MG63 (cell line): ENCODE measurements at regions not wholly inside any gene's neighbourhood (a gene's known extent, or its start where the extent isn't known, plus 50 kb on each side); places are given as distances from the start of the nearest gene placed in this dataset.

Experiments used
- DNase-seq: peaks from one replicate; pipeline ENCODE4 v3.0.0-alpha.2; 2020
- H3K27me3 ChIP-seq: fragments of 250-450 bp; sonication (Bioruptor Pico); 2 replicates; pipeline ENCODE4 v1.5.1; 2020; ENCODE audit warnings: mild to moderate bottlenecking, moderate library complexity
- H3K36me3 ChIP-seq: fragments of 250-450 bp; sonication (Bioruptor Pico); 2 replicates; pipeline ENCODE4 v1.5.1; 2020; ENCODE audit warnings: mild to moderate bottlenecking, moderate library complexity
- H3K4me3 ChIP-seq: fragments of 250-450 bp; sonication (Bioruptor Pico); 2 replicates; pipeline ENCODE4 v1.5.1; 2020; ENCODE audit warnings: mild to moderate bottlenecking, moderate library complexity
- H3K9me3 ChIP-seq: fragments of 250-450 bp; sonication (Bioruptor Pico); 2 replicates; pipeline ENCODE4 v1.5.1; 2020; ENCODE audit warnings: mild to moderate bottlenecking, moderate library complexity

DNA sequence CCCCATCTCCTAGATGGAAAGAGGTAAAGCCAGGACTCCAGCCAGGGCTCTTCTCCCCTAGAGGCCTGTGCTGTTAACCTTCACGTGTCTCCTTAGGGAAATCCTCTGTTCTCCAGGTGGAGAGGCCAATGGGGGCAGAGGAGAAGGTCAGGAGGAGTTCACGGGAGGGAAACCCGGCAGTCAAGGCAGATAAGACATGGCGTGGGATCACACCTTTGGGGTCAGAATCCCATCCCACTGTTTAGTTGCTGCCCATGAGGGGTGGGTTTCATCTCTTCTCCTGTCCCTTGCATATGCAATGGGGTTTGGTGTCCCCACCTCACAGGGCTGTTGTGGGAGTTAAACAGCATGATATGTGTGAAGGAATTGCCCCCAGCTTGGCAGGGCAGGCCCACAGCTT, 469.7 kb downstream of the TBC1D22A start:
- Histone ChIP-seq H3K9me3 (no peaks in the 10 kb centered on the region), H3K36me3 (no peaks in the 10 kb centered on the region)

DNA sequence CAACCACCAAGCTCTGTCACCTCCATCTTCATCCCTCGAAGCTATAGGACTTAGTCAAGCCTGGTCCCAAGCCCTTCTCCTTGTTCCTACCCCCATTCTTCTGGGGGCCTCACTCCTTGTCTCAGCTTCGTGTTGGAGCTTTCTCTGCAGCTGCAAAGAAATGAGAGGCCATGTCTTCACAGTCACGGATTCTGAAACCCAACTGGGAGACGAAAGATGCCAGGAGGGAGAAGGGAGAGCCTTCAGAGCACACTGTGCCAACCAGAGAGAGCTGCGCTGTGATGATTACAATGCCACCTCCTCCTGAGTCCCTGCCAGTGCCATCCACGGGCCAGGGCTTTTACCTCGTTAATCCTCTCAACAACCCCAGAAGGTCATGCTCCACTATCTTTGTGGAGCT, 469.3 kb downstream of the TBC1D22A start:
- peaks cover 3% of the 10 kb centered on the region; the same call in 1 of the 2 replicates for H3K27me3 ChIP-seq
- H3K4me3 ChIP-seq = no peak overlapping the region
- no peak for DNase-seq
- H3K36me3 ChIP-seq = no peaks in the 10 kb centered on the region
- H3K9me3 ChIP-seq = no peaks in the 10 kb centered on the region

More for the DNA sequence above, 469.7 kb downstream of the TBC1D22A start:
- Histone ChIP-seq H3K4me3 (no peak overlapping the region), H3K27me3 (peaks cover 3% of the 10 kb centered on the region; the same call in 1 of the 2 replicates)
- no peak for DNase-seq

GRCh38 chr22:47230741-47231140, 468.3 kb downstream of the TBC1D22A start:
- Histone ChIP-seq H3K27me3 (peaks cover 3% of the 10 kb centered on the region; the same call in 1 of the 2 replicates), H3K36me3 (no peaks in the 10 kb centered on the region), H3K4me3 (no peak overlapping the region), H3K9me3 (no peaks in the 10 kb centered on the region)
- no peak for DNase-seq

DNA sequence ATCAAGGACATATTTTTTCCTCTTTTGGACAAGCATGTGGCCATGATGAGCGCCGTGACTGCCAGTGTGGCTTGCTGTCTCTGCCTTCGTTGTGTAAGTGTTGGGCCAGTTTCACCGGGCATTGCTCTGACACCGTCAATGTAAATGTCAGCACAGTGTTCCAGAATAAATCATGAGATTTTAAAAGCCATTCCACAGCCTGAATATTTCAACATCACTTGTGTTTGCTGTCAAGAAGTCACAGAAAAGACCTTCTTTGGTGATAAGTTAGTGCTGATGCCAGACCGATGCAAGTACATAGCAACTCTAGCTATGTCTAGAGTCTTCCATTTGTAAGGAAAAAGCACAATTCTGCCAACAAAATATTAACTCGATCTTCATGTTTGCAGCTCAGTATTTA, 467.8 kb downstream of the TBC1D22A start:
- DNase-seq = no peak
- no peaks in the 10 kb centered on the region for H3K9me3 ChIP-seq
- H3K4me3 ChIP-seq = no peak overlapping the region
- H3K36me3 ChIP-seq = no peaks in the 10 kb centered on the region
- H3K27me3 ChIP-seq = peaks cover 3% of the 10 kb centered on the region; the same call in 1 of the 2 replicates

DNA sequence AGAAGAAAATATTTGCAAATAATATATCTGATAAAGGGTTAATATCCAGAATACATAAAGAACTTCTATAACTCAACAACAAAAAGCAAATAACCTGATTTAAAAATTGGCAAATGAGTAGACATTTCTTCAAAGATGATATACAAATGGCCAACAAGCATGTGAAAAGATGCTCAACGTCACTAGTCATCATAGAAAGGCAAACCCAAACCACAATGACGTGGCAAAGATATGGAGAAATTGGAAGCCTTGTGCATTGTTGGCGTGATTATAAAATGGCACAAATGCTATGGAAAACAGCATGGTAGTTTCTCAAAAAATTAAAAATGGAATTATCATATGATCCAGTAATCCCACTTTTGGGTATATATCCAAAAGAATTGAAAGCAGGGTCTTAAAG, 466.3 kb downstream of the TBC1D22A start:
- H3K4me3 ChIP-seq = no peak overlapping the region
- H3K36me3 ChIP-seq = no peaks in the 10 kb centered on the region
- no peak for DNase-seq
- H3K9me3 ChIP-seq = no peaks in the 10 kb centered on the region
- peaks cover 3% of the 10 kb centered on the region; the same call in 1 of the 2 replicates for H3K27me3 ChIP-seq

- H3K36me3 ChIP-seq = no peaks in the 10 kb centered on the region
- H3K9me3 ChIP-seq = no peaks in the 10 kb centered on the region
- H3K4me3 ChIP-seq = no peak overlapping the region
- peaks cover 3% of the 10 kb centered on the region; the same call in 1 of the 2 replicates for H3K27me3 ChIP-seq
- DNase-seq = no peak
Observed at GRCh38 chr22:47225931-47226633, 463.6 kb downstream of the TBC1D22A start.

DNA sequence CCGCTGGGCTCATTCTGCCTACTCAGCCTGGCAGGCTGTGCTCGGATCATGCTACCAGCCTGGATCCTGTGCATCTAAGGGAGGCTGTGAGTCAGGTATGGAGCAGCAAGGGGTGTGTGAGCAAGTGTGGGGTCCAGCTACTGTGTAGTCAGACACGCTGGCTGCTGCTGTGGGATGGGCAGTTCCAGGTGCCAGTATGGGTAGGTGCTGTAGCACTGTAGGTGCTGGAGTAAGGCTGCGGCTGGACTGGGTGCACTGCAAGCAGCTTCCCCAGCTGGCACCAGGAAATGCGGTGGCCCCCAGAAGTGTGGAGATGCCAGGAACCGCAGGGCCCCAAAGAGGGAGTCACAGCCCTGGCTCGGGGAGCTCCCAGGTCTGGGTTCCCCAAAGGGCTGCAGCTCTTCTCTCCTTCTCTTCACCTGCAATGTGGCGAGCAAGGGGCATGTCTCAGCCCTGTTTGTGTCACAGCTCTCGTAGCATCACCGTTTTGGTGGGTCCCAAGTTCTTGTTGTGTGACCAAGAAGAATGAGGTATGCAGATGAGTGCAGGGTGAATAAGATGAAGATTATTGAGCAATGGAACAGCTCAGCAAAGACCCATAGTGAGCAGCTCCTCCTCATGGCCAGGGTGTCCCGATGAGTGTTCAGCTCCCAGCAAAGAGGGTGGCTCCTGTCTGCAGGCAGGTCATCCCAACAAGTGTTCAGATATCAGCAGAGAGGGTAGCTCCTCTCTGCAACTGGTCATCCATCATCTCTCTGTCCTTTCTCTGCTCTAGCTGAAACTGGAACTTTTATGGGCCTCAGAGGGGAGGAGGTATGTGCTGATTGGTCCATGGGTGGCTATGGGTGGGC, 462.9 kb downstream of the TBC1D22A start:
- Histone ChIP-seq H3K9me3 (no peaks in the 10 kb centered on the region), H3K4me3 (no peak overlapping the region), H3K27me3 (peaks cover 3% of the 10 kb centered on the region; the same call in 1 of the 2 replicates), H3K36me3 (no peaks in the 10 kb centered on the region)
- DNase-seq = no peak
